HG03520 (cell line): ENCODE measurements at regions not wholly inside any gene's neighbourhood (a gene's known extent, or its start where the extent isn't known, plus 50 kb on each side); places are given as distances from the start of the nearest gene placed in this dataset.
"Not testable (repeated sequence)": the region's sequence is repeated elsewhere in the genome, so short reads cannot be mapped to it uniquely, and the experiment has no call there.

Experiments used
- ATAC-seq: cut with Tn5 transposase; IDR thresholded peaks from one replicate; pipeline ENCODE4 v1.9.1; 2021; ENCODE audit warnings: mild to moderate bottlenecking, moderate library complexity; ENCODE audit not compliant: unreplicated experiment

- ATAC-seq = no peak
Measured at GRCh38 chr5:107017616-107018015, 653.1 kb downstream of the EFNA5 start.

- no peak for ATAC-seq
Measured at GRCh38 chr5:107012371-107012770, 658.4 kb downstream of the EFNA5 start.

GRCh38 chr5:107011605-107012004, 659.1 kb downstream of the EFNA5 start:
- ATAC-seq = no peak

GRCh38 chr5:107010060-107010459, 660.7 kb downstream of the EFNA5 start:
- no peak for ATAC-seq

GRCh38 chr5:107005653-107006052, 665.1 kb downstream of the EFNA5 start:
- no peak for ATAC-seq

- no peak for ATAC-seq
Measured at GRCh38 chr5:107005161-107005560, 665.6 kb downstream of the EFNA5 start.

- no peak for ATAC-seq
Measured at GRCh38 chr5:107002115-107002514, 668.6 kb downstream of the EFNA5 start.

GRCh38 chr5:106999506-106999905, 671.2 kb downstream of the EFNA5 start:
- ATAC-seq = not testable (repeated sequence)

GRCh38 chr5:106986006-106986405, 684.7 kb downstream of the EFNA5 start:
- no peak for ATAC-seq

- no peak for ATAC-seq
Measured at GRCh38 chr5:106985174-106985573, 685.6 kb downstream of the EFNA5 start.

- ATAC-seq = not testable (repeated sequence)
Measured at GRCh38 chr5:106979178-106979577, 691.6 kb downstream of the EFNA5 start.

- not testable (repeated sequence) for ATAC-seq
Measured at GRCh38 chr5:106978582-106979165, 692.1 kb downstream of the EFNA5 start.

GRCh38 chr5:106976363-106976762, 694.4 kb downstream of the EFNA5 start:
- ATAC-seq = no peak

GRCh38 chr5:106974272-106974671, 696.5 kb downstream of the EFNA5 start:
- no peak for ATAC-seq

- no peak for ATAC-seq
Measured at GRCh38 chr5:106966686-106967315, 703.9 kb downstream of the EFNA5 start.

- ATAC-seq = no peak
Measured at GRCh38 chr5:106964132-106964531, 706.6 kb downstream of the EFNA5 start.

- no peak for ATAC-seq
Measured at GRCh38 chr5:106963630-106964029, 707.1 kb downstream of the EFNA5 start.

- no peak for ATAC-seq
Measured at GRCh38 chr5:106962464-106963230, 708.1 kb downstream of the EFNA5 start.

- ATAC-seq = no peak
Measured at GRCh38 chr5:106959387-106959786, 711.4 kb downstream of the EFNA5 start.

GRCh38 chr5:106957336-106957735, 713.4 kb downstream of the EFNA5 start:
- ATAC-seq = no peak

- no peak for ATAC-seq
Measured at GRCh38 chr5:106956886-106957285, 713.9 kb downstream of the EFNA5 start.

- no peak for ATAC-seq
Measured at GRCh38 chr5:106956187-106956586, 714.5 kb downstream of the EFNA5 start.
